ENCODE measurements at regions not wholly inside any gene's neighbourhood (a gene's known extent, or its start where the extent isn't known, plus 50 kb on each side); places are given as distances from the start of the nearest gene placed in this dataset.
A peak's percentile ranks its signal among the peaks of the same experiment; 100 is the strongest.

GRCh38 chr6:153960741-153961140, 78.3 kb upstream of the OPRM1 start:
- TF ChIP-seq CTCF (IDR thresholded peaks at IDR 0.05; ENCODE audit: low read length, missing control alignments) = no peak
- H3K4me3 ChIP-seq (replicated peaks; ENCODE audit: low read depth, low read length) = no peak overlapping the region
- no peak for DNase-seq (ENCODE audit: low read depth)

- H3K4me3 ChIP-seq (replicated peaks; ENCODE audit: low read depth, low read length) = no peak overlapping the region
- TF ChIP-seq CTCF (IDR thresholded peaks at IDR 0.05; ENCODE audit: low read length, missing control alignments) = no peak
- no peak for DNase-seq (ENCODE audit: low read depth)
Measured at GRCh38 chr6:153960281-153960680, 78.8 kb upstream of the OPRM1 start.

DNA sequence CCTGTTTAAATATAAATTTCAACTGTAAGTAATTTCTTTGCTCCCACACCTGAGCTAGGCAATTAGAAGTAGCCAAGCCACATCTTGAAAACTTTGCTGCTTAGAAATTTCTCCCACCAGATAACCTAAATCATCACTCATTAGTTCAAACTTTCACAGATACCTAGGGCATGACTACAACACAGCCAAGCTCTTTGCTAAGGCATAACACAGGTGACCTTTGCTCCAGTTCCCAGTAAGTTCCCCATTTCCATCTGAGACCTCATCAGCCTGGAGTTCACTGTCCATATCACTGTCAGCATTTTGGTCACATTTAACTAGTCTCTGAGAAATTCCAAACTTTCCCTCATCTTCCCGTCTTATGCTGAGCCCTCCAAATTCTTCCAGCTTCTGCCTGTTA, 79.8 kb upstream of the OPRM1 start:
- no peak for TF ChIP-seq CTCF (IDR thresholded peaks at IDR 0.05; ENCODE audit: low read length, missing control alignments)
- H3K4me3 ChIP-seq (replicated peaks; ENCODE audit: low read depth, low read length) = no peak overlapping the region
- DNase-seq (ENCODE audit: low read depth) = no peak

GRCh38 chr6:153958860-153959259, 80.2 kb upstream of the OPRM1 start:
- no peak for DNase-seq (ENCODE audit: low read depth)
- no peak overlapping the region for H3K4me3 ChIP-seq (replicated peaks; ENCODE audit: low read depth, low read length)
- no peak for TF ChIP-seq CTCF (IDR thresholded peaks at IDR 0.05; ENCODE audit: low read length, missing control alignments)

DNA sequence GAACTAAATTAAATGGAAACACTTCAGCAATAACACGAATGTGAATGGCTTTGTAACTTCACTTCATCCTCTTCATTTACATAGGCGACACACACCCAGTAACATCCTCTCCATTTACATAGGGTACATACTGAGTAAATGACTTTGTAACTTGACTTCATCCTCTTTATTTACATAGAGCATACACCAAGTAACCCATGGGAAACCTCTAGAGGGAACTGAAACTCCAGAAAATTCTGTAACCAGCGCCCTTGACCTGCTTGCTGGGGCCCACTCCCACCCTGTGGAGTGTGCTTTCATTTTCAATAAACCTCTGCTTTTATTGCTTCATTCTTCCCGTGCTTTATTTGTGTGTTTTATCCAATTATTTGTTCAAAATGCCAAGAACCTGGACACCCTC, 81.6 kb upstream of the OPRM1 start:
- H3K4me3 ChIP-seq (replicated peaks; ENCODE audit: low read depth, low read length) = no peak overlapping the region
- DNase-seq (ENCODE audit: low read depth) = no peak
- TF ChIP-seq CTCF (IDR thresholded peaks at IDR 0.05; ENCODE audit: low read length, missing control alignments) = no peak

GRCh38 chr6:153956808-153957207, 82.2 kb upstream of the OPRM1 start:
- no peak for TF ChIP-seq CTCF (IDR thresholded peaks at IDR 0.05; ENCODE audit: low read length, missing control alignments)
- DNase-seq (ENCODE audit: low read depth) = peak; percentile 21
- H3K4me3 ChIP-seq (replicated peaks; ENCODE audit: low read depth, low read length) = no peak overlapping the region

- no peak overlapping the region for H3K4me3 ChIP-seq (replicated peaks; ENCODE audit: low read depth, low read length)
- no peak for DNase-seq (ENCODE audit: low read depth)
- TF ChIP-seq CTCF (IDR thresholded peaks at IDR 0.05; ENCODE audit: low read length, missing control alignments) = no peak
Measured at GRCh38 chr6:153949616-153950015, 89.4 kb upstream of the OPRM1 start.

Data from fibroblast of pulmonary artery (primary cell).